Gastrocnemius medialis (tissue), 4 donors: ENCODE measurements at regions not wholly inside any gene's neighbourhood (a gene's known extent, or its start where the extent isn't known, plus 50 kb on each side); places are given as distances from the start of the nearest gene placed in this dataset.

ENCODE experiments used
- CTCF ChIP-seq, 5 experiments: fragments of 450-650 bp in 3 of 5; fragments of 200-600 bp in 2 of 5; sonication (generic) in 2 of 5; IDR thresholded peaks in 4 of 5; conservative IDR thresholded peaks in 1 of 5; 1 replicate in 4 of 5; 2 replicates in 1 of 5; pipeline ENCODE4 v1.5.1; 2016 to 2019; ENCODE audit warnings: antibody characterized with exemption in 5 of 5, mild to moderate bottlenecking in 3 of 5, moderate library complexity in 3 of 5
- POLR2A ChIP-seq, 2 donors: fragments of 450-650 bp; IDR thresholded peaks; one replicate each; pipeline ENCODE4 v1.6.1; 2017; ENCODE audit warnings: antibody characterized with exemption in 2 of 2, mild to moderate bottlenecking in 2 of 2, moderate library complexity in 2 of 2

DNA sequence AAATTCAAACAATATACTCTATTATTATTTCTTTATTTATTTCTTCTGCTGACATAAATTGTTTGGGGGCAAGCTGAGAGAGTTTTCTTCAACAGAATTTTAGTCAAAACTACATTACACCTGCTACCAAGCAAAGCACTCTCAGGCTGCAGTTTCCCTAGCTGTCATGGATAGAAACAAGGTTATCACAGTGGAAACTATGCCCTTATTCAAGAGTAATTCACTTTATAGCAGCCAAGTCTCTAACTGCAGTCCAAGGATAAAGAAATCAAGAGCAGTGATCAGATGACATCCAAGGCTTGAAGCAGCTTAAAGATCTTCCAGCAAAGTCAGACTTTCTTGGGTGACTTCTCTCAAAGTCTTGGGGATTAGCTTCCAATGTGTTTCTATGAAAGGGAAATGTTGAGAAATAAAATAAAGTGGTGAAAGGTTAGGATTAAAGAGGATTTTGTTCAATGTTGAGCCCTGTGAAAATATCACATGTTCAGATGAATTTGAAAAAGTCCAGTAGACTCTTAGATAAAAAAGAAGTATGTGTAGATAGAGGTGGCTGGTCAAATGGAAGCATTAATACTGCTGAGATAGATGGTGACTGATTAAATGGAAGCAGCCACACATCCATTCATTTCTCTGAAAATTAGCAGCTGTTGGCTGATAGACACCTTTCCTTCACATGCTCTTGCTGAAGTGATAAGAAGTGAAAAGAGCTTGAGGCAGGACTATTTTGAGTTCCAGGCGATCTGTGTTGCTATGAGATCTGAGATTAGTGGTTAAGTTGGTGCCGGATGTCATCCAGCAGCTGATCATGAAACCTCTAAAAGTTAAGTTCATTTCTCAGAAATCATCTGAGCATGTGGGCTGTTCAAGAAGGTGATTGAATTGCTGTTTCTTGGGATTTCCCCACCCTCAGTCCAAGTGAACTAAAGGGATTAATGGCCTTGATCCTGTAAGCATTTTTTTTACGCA is 257.8 kb upstream of the BTG1 start:
- TF ChIP-seq CTCF (IDR thresholded peaks at IDR 0.05 in 4 of 5, conservative IDR thresholded peaks at IDR 0.05 in 1 of 5) = no peak
- TF ChIP-seq POLR2A (IDR thresholded peaks at IDR 0.05) = no peak
